ENCODE measurements at regions not wholly inside any gene's neighbourhood (a gene's known extent, or its start where the extent isn't known, plus 50 kb on each side); places are given as distances from the start of the nearest gene placed in this dataset.

- Mint-ChIP-seq H3K36me3 (ENCODE audit: unreplicated experiment) (peaks cover 2% of the 10 kb centered on the region), H3K4me3 (ENCODE audit: unreplicated experiment) (no peak overlapping the region), H3K9me3 (ENCODE audit: unreplicated experiment) (peaks cover 9% of the 10 kb centered on the region), H3K27ac (ENCODE audit: unreplicated experiment) (no peak overlapping the region), H3K27me3 (ENCODE audit: unreplicated experiment) (no peaks in the 10 kb centered on the region), H3K4me1 (ENCODE audit: unreplicated experiment) (peaks cover 1% of the 10 kb centered on the region)
- DNase-seq (ENCODE audit: extremely low spot score, unreplicated experiment), result no peak
- TF ChIP-seq CTCF (IDR thresholded peaks at IDR 0.05), result no peak
Measured at GRCh38 chr2:224183086-224183485, 144.0 kb upstream of the SERPINE2 start.

- H3K27me3 Mint-ChIP-seq (ENCODE audit: unreplicated experiment), result no peaks in the 10 kb centered on the region
- H3K36me3 Mint-ChIP-seq (ENCODE audit: unreplicated experiment), result peaks cover under 1% of the 10 kb centered on the region
- no peak for TF ChIP-seq CTCF (IDR thresholded peaks at IDR 0.05)
- DNase-seq (ENCODE audit: extremely low spot score, unreplicated experiment), result no peak
- no peak overlapping the region for H3K4me3 Mint-ChIP-seq (ENCODE audit: unreplicated experiment)
- H3K4me1 Mint-ChIP-seq (ENCODE audit: unreplicated experiment), result peaks cover 1% of the 10 kb centered on the region
- H3K27ac Mint-ChIP-seq (ENCODE audit: unreplicated experiment), result no peak overlapping the region
- H3K9me3 Mint-ChIP-seq (ENCODE audit: unreplicated experiment), result peaks cover 6% of the 10 kb centered on the region
Measured at GRCh38 chr2:224182498-224182897, 143.4 kb upstream of the SERPINE2 start.

GRCh38 chr2:224181534-224182155 is 142.6 kb upstream of the SERPINE2 start:
- no peak for DNase-seq (ENCODE audit: extremely low spot score, unreplicated experiment)
- Mint-ChIP-seq H3K4me3 (ENCODE audit: unreplicated experiment) (no peak overlapping the region), H3K4me1 (ENCODE audit: unreplicated experiment) (peaks cover 1% of the 10 kb centered on the region), H3K36me3 (ENCODE audit: unreplicated experiment) (no peaks in the 10 kb centered on the region), H3K27me3 (ENCODE audit: unreplicated experiment) (no peaks in the 10 kb centered on the region), H3K27ac (ENCODE audit: unreplicated experiment) (no peak overlapping the region), H3K9me3 (ENCODE audit: unreplicated experiment) (peaks cover 5% of the 10 kb centered on the region)
- no peak for TF ChIP-seq CTCF (IDR thresholded peaks at IDR 0.05)

GRCh38 chr2:224180810-224181209 is 141.7 kb upstream of the SERPINE2 start:
- no peak overlapping the region for H3K4me3 Mint-ChIP-seq (ENCODE audit: unreplicated experiment)
- H3K36me3 Mint-ChIP-seq (ENCODE audit: unreplicated experiment), result no peaks in the 10 kb centered on the region
- H3K27ac Mint-ChIP-seq (ENCODE audit: unreplicated experiment), result no peak overlapping the region
- H3K9me3 Mint-ChIP-seq (ENCODE audit: unreplicated experiment), result peaks cover 5% of the 10 kb centered on the region
- no peaks in the 10 kb centered on the region for H3K27me3 Mint-ChIP-seq (ENCODE audit: unreplicated experiment)
- DNase-seq (ENCODE audit: extremely low spot score, unreplicated experiment), result no peak
- H3K4me1 Mint-ChIP-seq (ENCODE audit: unreplicated experiment), result peaks cover 1% of the 10 kb centered on the region
- TF ChIP-seq CTCF (IDR thresholded peaks at IDR 0.05), result no peak

- H3K9me3 Mint-ChIP-seq (ENCODE audit: unreplicated experiment), result no peaks in the 10 kb centered on the region
- H3K36me3 Mint-ChIP-seq (ENCODE audit: unreplicated experiment), result no peaks in the 10 kb centered on the region
- H3K4me3 Mint-ChIP-seq (ENCODE audit: unreplicated experiment), result no peak overlapping the region
- DNase-seq (ENCODE audit: extremely low spot score, unreplicated experiment), result no peak
- TF ChIP-seq CTCF (IDR thresholded peaks at IDR 0.05), result no peak
- H3K4me1 Mint-ChIP-seq (ENCODE audit: unreplicated experiment), result peaks cover 6% of the 10 kb centered on the region
- H3K27ac Mint-ChIP-seq (ENCODE audit: unreplicated experiment), result no peak overlapping the region
- H3K27me3 Mint-ChIP-seq (ENCODE audit: unreplicated experiment), result no peaks in the 10 kb centered on the region
Measured at GRCh38 chr2:224178056-224178455, 139.0 kb upstream of the SERPINE2 start.
